NCI-H526 treated with DMSO at 0.1 percent for 48 hours (cell line): ENCODE measurements at regions not wholly inside any gene's neighbourhood (a gene's known extent, or its start where the extent isn't known, plus 50 kb on each side); places are given as distances from the start of the nearest gene placed in this dataset.
"Not testable (repeated sequence)": the region's sequence is repeated elsewhere in the genome, so short reads cannot be mapped to it uniquely, and the experiment has no call there.

Source experiments
- DNase-seq: peaks from one replicate; lab custom pipeline; 2025; lab: John Stamatoyannopoulos, UW

GRCh38 chr14:26655128-26655527, 57.3 kb upstream of the NOVA1 start:
- no peak for DNase-seq

- DNase-seq: no peak
Observed at GRCh38 chr14:26663506-26663905, 65.7 kb upstream of the NOVA1 start.

- not testable (repeated sequence) for DNase-seq
Observed at GRCh38 chr14:26678732-26679420, 81.0 kb upstream of the NOVA1 start.

- no peak for DNase-seq
Observed at GRCh38 chr14:26685401-26685800, 87.6 kb upstream of the NOVA1 start.

- DNase-seq: no peak
Observed at GRCh38 chr14:26687301-26687837, 89.5 kb upstream of the NOVA1 start.

- no peak for DNase-seq
Observed at GRCh38 chr14:26694521-26694920, 96.7 kb upstream of the NOVA1 start.

GRCh38 chr14:26702721-26703230, 104.9 kb upstream of the NOVA1 start:
- DNase-seq: no peak

- DNase-seq: no peak
Observed at GRCh38 chr14:26703686-26704366, 106.0 kb upstream of the NOVA1 start.

- no peak for DNase-seq
Observed at GRCh38 chr14:26707234-26707633, 109.4 kb upstream of the NOVA1 start.

- DNase-seq: no peak
Observed at GRCh38 chr14:26709019-26709418, 111.2 kb upstream of the NOVA1 start.

GRCh38 chr14:26719514-26719913, 121.7 kb upstream of the NOVA1 start:
- no peak for DNase-seq

GRCh38 chr14:26722258-26722657, 124.4 kb upstream of the NOVA1 start:
- no peak for DNase-seq

- DNase-seq: no peak
Observed at GRCh38 chr14:26729851-26730250, 132.0 kb upstream of the NOVA1 start.

- DNase-seq: peak; percentile 13
Observed at GRCh38 chr14:26730929-26731618, 133.2 kb upstream of the NOVA1 start.

- DNase-seq: no peak
Observed at GRCh38 chr14:26735811-26736210, 138.0 kb upstream of the NOVA1 start.

- no peak for DNase-seq
Observed at GRCh38 chr14:26738571-26738970, 140.7 kb upstream of the NOVA1 start.

- no peak for DNase-seq
Observed at GRCh38 chr14:26741711-26742212, 143.9 kb upstream of the NOVA1 start.

GRCh38 chr14:26743284-26743683, 145.5 kb upstream of the NOVA1 start:
- DNase-seq: no peak

- DNase-seq: peak; percentile 13
Observed at GRCh38 chr14:26744903-26745302, 147.1 kb upstream of the NOVA1 start.

GRCh38 chr14:26761532-26761931, 163.7 kb upstream of the NOVA1 start:
- DNase-seq: no peak

GRCh38 chr14:26765301-26765700, 167.5 kb upstream of the NOVA1 start:
- DNase-seq: no peak

- no peak for DNase-seq
Observed at GRCh38 chr14:26765768-26766520, 168.1 kb upstream of the NOVA1 start.
